Endothelial cell of umbilical vein (primary cell): ENCODE measurements at regions not wholly inside any gene's neighbourhood (a gene's known extent, or its start where the extent isn't known, plus 50 kb on each side); places are given as distances from the start of the nearest gene placed in this dataset.

Source experiments
- BruUV-seq: library from RNA; stranded (reverse); fragments of 400-500 nt; replicated peaks from 2 replicates; lab custom pipeline; 2021; lab: Mats Ljungman, UMichigan
- CTCF ChIA-PET: fragments of 300-600, 350-600 bp; sonication (Branson Sonifier 250); formaldehyde crosslinking; loops from one replicate; lab custom pipeline; 2021; ENCODE audit warnings: antibody characterized with exemption, inconsistent platforms; lab: Charles Lee
- POLR2A ChIA-PET: fragments of 300-600, 350-600 bp; sonication (Branson Sonifier 250); formaldehyde crosslinking; loops from one replicate; lab custom pipeline; 2021; ENCODE audit warnings: antibody characterized with exemption, inconsistent platforms; lab: Charles Lee
- DNase-seq: peaks from one replicate; pipeline ENCODE4 v3.0.0-alpha.2; 2011; ENCODE audit warnings: low read depth, low spot score
- FAIRE-seq: peaks from 2 replicates; lab custom pipeline; 2011; peaks lifted over from hg19 to GRCh38; lab: Jason Lieb, UNC
- H2AFZ ChIP-seq: 2 replicates; pipeline ENCODE4 v1.6.0; 2012; ENCODE audit warnings: low read depth, low read length, control low read depth, inconsistent platforms
- H3K27ac ChIP-seq: 2 replicates; pipeline ENCODE4 v1.5.1; 2011; ENCODE audit warnings: low read depth, mild to moderate bottlenecking, control low read depth, low read length, moderate library complexity; ENCODE audit not compliant: insufficient read depth
- H3K27me3 ChIP-seq, 2 experiments: 2 replicates each; pipeline versions ENCODE4 v1.6.0 to v1.6.1; 2011; ENCODE audit warnings: low read length in 2 of 2, mixed read lengths in 1 of 2; ENCODE audit not compliant: control insufficient read depth in 2 of 2, insufficient read depth in 2 of 2
- H3K36me3 ChIP-seq, 2 experiments: 2 replicates in 1 of 2; 3 replicates in 1 of 2; pipeline ENCODE4 v1.5.1; 2011; ENCODE audit warnings: low read length in 2 of 2, mild to moderate bottlenecking in 1 of 2, moderate library complexity in 1 of 2; ENCODE audit not compliant: control insufficient read depth in 2 of 2, insufficient read depth in 2 of 2; ENCODE audit errors: extremely low read depth in 1 of 2
- H3K4me1 ChIP-seq: 3 replicates; pipeline ENCODE4 v1.5.1; 2011; ENCODE audit warnings: mild to moderate bottlenecking, low read length; ENCODE audit not compliant: control insufficient read depth, insufficient read depth; ENCODE audit errors: extremely low read depth
- H3K4me2 ChIP-seq: 2 replicates; pipeline ENCODE4 v1.6.1; 2011; ENCODE audit warnings: low read length, control low read depth, mixed read lengths; ENCODE audit not compliant: insufficient read depth
- H3K4me3 ChIP-seq, 3 experiments: fragments of 200-600 bp in 1 of 3; sonication (generic), shearing (Covaris generic) in 1 of 3; replicated peaks in 1 of 3; 2 replicates each; pipeline ENCODE4 v1.5.1; 2011 to 2016; ENCODE audit warnings: control low read depth in 3 of 3, low read length in 3 of 3, mild to moderate bottlenecking in 2 of 3, inconsistent platforms in 1 of 3, low read depth in 1 of 3, moderate library complexity in 1 of 3; ENCODE audit not compliant: insufficient read depth in 1 of 3
- H3K79me2 ChIP-seq: 2 replicates; pipeline ENCODE4 v1.6.0; 2012; ENCODE audit warnings: low read length, inconsistent platforms; ENCODE audit not compliant: control insufficient read depth, insufficient read depth
- H3K9ac ChIP-seq: replicated peaks from 2 replicates; pipeline ENCODE3; 2011; ENCODE audit warnings: low read length, control low read depth; ENCODE audit not compliant: insufficient read depth; ENCODE audit errors: extremely low read depth
- H3K9me1 ChIP-seq: replicated peaks from 3 replicates; pipeline ENCODE4 v1.6.0; 2011; ENCODE audit warnings: mild to moderate bottlenecking, low read length; ENCODE audit not compliant: control insufficient read depth, insufficient read depth; ENCODE audit errors: extremely low read depth
- H3K9me3 ChIP-seq: replicated peaks from 2 replicates; pipeline ENCODE4 v1.5.1; 2012; ENCODE audit warnings: low read length, inconsistent platforms; ENCODE audit not compliant: control insufficient read depth, insufficient read depth
- H4K20me1 ChIP-seq: replicated peaks from 2 replicates; pipeline ENCODE3; 2011; ENCODE audit warnings: mild to moderate bottlenecking, low read length; ENCODE audit not compliant: control insufficient read depth, insufficient read depth; ENCODE audit errors: extremely low read depth
- EZH2 ChIP-seq: IDR thresholded peaks from 2 replicates; pipeline ENCODE4 v1.6.1; 2012; ENCODE audit warnings: borderline replicate concordance, low read depth, mild to moderate bottlenecking, moderate library complexity, low read length, inconsistent platforms; ENCODE audit not compliant: severe bottlenecking
- FOS ChIP-seq: IDR thresholded peaks from 2 replicates; pipeline ENCODE4 v1.6.1; 2011; ENCODE audit warnings: mild to moderate bottlenecking, low read length, moderate library complexity, borderline replicate concordance; ENCODE audit not compliant: insufficient read depth
- GATA2 ChIP-seq: IDR thresholded peaks from 2 replicates; pipeline ENCODE4 v1.7.0; 2011; ENCODE audit warnings: low read depth, mild to moderate bottlenecking, moderate library complexity, mixed read lengths, low read length; ENCODE audit not compliant: insufficient read length, insufficient read depth
- JUN ChIP-seq: IDR thresholded peaks from 2 replicates; pipeline ENCODE4 v1.6.1; 2011; ENCODE audit warnings: borderline replicate concordance, low read depth; ENCODE audit not compliant: insufficient read length, insufficient read depth
- MYC ChIP-seq: IDR thresholded peaks from one replicate; pipeline ENCODE4 v1.6.1; 2011; ENCODE audit warnings: mild to moderate bottlenecking, low read depth, low read length
- POLR2A ChIP-seq: IDR thresholded peaks from 2 replicates; pipeline ENCODE4 v1.6.1; 2012; ENCODE audit warnings: low read depth, mild to moderate bottlenecking, control low read depth, low read length
- POLR2AphosphoS5 ChIP-seq: IDR thresholded peaks from 2 replicates; pipeline ENCODE4 v1.6.1; 2012; ENCODE audit warnings: low read depth, mild to moderate bottlenecking, control low read depth, low read length, moderate library complexity; ENCODE audit not compliant: insufficient read depth
- dilution Hi-C: fragments of 300-500 bp; cut with MboI; formaldehyde crosslinking; loops from one replicate; pipeline ENCODE4 v1.15.0; 2019; ENCODE audit warnings: low sequenced_read_pairs; ENCODE audit not compliant: extremely low pct_ligation_motif_present
- intact Hi-C: fragments of 100-400 bp; cut with micrococcal nuclease; formaldehyde crosslinking; loops from one replicate; pipeline ENCODE4 v1.10.0; 2022
- TF ChIP-seq, protein P1 (sequence below): IDR thresholded peaks from 2 replicates; pipeline ENCODE4 v1.6.1; 2011; ENCODE audit not compliant: insufficient read depth, insufficient read length
- TF ChIP-seq, protein P2 (sequence below), 2 donors: IDR thresholded peaks; 1 replicate in 1 of 2; 2 replicates in 1 of 2; pipeline ENCODE4 v1.5.1; 2011; ENCODE audit warnings: low read length in 2 of 2, mild to moderate bottlenecking in 2 of 2, moderate library complexity in 2 of 2, control low read depth in 1 of 2, inconsistent platforms in 1 of 2, low read depth in 1 of 2; ENCODE audit not compliant: insufficient read depth in 1 of 2; ENCODE audit errors: extremely low read depth in 1 of 2

DNA sequence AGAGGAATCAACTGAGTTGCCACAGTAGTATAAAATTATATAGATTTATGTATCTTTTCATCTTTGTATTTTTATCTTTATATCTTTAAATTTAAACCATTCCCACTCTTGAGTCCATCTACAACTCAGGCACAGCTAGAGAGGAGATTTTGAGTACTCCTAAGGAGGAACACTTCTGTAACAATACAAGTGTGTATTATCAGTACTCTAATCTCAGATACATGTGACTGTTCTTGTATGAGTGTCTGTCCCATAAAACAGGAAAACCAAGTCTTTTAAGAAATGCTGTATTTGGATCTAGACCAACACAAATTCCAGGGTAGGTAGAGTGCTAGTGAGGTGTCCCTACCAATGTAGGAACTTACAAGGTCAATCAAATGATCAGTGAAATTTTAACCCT, 1428.0 kb upstream of the LRRTM3 start:
- no peak overlapping the region for H3K9ac ChIP-seq
- ChIA-PET POLR2A (no interaction called here), CTCF (no interaction called here)
- no peak overlapping the region for H2AFZ ChIP-seq
- no peak overlapping the region for H3K27ac ChIP-seq
- intact Hi-C loops (loop anchor here (5.0 kb wide), 1 partner anchor 794 kb away; no protein-coding TSS in a partner anchor), dilution Hi-C loops (no loop called here)
- no TSS peak for BruUV-seq
- FAIRE-seq (no peak), DNase-seq (no peak)
- no peaks in the 10 kb centered on the region for H3K36me3 ChIP-seq
- H3K79me2 ChIP-seq, result no peaks in the 10 kb centered on the region
- no peaks in the 10 kb centered on the region for H4K20me1 ChIP-seq
- H3K9me3 ChIP-seq, result no peaks in the 10 kb centered on the region
- TF ChIP-seq MYC (no peak), GATA2 (no peak), JUN (no peak), EZH2 (no peak), POLR2A (no peak), POLR2AphosphoS5 (no peak), FOS (no peak)
- TF ChIP-seq, protein P1, sequence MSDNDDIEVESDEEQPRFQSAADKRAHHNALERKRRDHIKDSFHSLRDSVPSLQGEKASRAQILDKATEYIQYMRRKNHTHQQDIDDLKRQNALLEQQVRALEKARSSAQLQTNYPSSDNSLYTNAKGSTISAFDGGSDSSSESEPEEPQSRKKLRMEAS, result no peak
- TF ChIP-seq, protein P2, sequence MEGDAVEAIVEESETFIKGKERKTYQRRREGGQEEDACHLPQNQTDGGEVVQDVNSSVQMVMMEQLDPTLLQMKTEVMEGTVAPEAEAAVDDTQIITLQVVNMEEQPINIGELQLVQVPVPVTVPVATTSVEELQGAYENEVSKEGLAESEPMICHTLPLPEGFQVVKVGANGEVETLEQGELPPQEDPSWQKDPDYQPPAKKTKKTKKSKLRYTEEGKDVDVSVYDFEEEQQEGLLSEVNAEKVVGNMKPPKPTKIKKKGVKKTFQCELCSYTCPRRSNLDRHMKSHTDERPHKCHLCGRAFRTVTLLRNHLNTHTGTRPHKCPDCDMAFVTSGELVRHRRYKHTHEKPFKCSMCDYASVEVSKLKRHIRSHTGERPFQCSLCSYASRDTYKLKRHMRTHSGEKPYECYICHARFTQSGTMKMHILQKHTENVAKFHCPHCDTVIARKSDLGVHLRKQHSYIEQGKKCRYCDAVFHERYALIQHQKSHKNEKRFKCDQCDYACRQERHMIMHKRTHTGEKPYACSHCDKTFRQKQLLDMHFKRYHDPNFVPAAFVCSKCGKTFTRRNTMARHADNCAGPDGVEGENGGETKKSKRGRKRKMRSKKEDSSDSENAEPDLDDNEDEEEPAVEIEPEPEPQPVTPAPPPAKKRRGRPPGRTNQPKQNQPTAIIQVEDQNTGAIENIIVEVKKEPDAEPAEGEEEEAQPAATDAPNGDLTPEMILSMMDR (IDR thresholded peaks at IDR 0.05; ENCODE audit: extremely low read depth in 1 of 2, insufficient read depth in 1 of 2, low read depth in 1 of 2, low read length in 2 of 2), result no peak
- no peaks in the 10 kb centered on the region for H3K4me1 ChIP-seq
- H3K4me3 ChIP-seq, result no peak overlapping the region
- no peaks in the 10 kb centered on the region for H3K27me3 ChIP-seq
- no peak overlapping the region for H3K4me2 ChIP-seq
- no peaks in the 10 kb centered on the region for H3K9me1 ChIP-seq
